ENCODE measurements at regions not wholly inside any gene's neighbourhood (a gene's known extent, or its start where the extent isn't known, plus 50 kb on each side); places are given as distances from the start of the nearest gene placed in this dataset.

DNA sequence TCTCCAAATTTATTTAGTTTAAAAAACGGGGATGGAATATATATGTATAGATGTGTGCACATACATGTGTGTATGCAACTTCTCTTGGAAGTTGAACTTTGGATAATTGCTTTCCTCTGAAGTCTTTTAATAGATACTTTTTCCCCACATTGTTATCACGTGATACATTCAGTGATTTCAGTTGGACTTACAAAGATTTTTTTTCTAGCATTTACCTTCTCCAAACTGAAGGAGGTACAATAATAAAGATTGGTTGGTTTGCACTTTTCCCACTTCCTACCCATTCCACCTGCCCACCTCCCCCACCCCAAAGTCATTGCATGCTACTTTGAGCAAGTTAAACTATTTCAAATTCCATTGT, 206.1 kb upstream of the FSHR start:
- TF ChIP-seq POLR2A (IDR thresholded peaks at IDR 0.05; ENCODE audit: low read depth) (no peak), POLR2AphosphoS5 (IDR thresholded peaks at IDR 0.05) (no peak)
- TF ChIP-seq, protein P1, sequence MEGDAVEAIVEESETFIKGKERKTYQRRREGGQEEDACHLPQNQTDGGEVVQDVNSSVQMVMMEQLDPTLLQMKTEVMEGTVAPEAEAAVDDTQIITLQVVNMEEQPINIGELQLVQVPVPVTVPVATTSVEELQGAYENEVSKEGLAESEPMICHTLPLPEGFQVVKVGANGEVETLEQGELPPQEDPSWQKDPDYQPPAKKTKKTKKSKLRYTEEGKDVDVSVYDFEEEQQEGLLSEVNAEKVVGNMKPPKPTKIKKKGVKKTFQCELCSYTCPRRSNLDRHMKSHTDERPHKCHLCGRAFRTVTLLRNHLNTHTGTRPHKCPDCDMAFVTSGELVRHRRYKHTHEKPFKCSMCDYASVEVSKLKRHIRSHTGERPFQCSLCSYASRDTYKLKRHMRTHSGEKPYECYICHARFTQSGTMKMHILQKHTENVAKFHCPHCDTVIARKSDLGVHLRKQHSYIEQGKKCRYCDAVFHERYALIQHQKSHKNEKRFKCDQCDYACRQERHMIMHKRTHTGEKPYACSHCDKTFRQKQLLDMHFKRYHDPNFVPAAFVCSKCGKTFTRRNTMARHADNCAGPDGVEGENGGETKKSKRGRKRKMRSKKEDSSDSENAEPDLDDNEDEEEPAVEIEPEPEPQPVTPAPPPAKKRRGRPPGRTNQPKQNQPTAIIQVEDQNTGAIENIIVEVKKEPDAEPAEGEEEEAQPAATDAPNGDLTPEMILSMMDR (IDR thresholded peaks at IDR 0.05), result no peak

Measured in esophagus muscularis mucosa (tissue), 3 donors.